ENCODE measurements at regions not wholly inside any gene's neighbourhood (a gene's known extent, or its start where the extent isn't known, plus 50 kb on each side); places are given as distances from the start of the nearest gene placed in this dataset.

DNA sequence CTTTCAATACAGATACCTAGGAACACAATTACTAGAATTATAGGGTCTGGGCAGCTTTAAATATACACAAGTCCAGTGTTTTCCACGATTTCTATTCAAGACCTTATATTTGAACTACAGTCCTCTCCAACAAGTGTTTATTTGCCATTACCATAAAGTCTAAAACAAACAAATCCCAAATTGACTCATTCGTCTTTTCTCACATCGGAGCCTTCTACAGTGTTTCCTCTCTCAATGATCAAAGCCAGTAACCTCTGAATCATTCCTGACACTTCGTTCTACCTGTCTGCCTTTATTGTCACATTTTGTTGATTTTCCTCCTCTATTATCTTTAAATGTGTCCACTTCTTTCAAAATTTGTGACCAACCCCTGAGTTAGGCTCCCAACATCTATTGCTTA, 1356.5 kb upstream of the SLC10A2 start:
- TF ChIP-seq, protein P1, sequence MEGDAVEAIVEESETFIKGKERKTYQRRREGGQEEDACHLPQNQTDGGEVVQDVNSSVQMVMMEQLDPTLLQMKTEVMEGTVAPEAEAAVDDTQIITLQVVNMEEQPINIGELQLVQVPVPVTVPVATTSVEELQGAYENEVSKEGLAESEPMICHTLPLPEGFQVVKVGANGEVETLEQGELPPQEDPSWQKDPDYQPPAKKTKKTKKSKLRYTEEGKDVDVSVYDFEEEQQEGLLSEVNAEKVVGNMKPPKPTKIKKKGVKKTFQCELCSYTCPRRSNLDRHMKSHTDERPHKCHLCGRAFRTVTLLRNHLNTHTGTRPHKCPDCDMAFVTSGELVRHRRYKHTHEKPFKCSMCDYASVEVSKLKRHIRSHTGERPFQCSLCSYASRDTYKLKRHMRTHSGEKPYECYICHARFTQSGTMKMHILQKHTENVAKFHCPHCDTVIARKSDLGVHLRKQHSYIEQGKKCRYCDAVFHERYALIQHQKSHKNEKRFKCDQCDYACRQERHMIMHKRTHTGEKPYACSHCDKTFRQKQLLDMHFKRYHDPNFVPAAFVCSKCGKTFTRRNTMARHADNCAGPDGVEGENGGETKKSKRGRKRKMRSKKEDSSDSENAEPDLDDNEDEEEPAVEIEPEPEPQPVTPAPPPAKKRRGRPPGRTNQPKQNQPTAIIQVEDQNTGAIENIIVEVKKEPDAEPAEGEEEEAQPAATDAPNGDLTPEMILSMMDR (conservative IDR thresholded peaks at IDR 0.05; ENCODE audit: low read depth in 2 of 2), result no peak
- TF ChIP-seq, protein P2, sequence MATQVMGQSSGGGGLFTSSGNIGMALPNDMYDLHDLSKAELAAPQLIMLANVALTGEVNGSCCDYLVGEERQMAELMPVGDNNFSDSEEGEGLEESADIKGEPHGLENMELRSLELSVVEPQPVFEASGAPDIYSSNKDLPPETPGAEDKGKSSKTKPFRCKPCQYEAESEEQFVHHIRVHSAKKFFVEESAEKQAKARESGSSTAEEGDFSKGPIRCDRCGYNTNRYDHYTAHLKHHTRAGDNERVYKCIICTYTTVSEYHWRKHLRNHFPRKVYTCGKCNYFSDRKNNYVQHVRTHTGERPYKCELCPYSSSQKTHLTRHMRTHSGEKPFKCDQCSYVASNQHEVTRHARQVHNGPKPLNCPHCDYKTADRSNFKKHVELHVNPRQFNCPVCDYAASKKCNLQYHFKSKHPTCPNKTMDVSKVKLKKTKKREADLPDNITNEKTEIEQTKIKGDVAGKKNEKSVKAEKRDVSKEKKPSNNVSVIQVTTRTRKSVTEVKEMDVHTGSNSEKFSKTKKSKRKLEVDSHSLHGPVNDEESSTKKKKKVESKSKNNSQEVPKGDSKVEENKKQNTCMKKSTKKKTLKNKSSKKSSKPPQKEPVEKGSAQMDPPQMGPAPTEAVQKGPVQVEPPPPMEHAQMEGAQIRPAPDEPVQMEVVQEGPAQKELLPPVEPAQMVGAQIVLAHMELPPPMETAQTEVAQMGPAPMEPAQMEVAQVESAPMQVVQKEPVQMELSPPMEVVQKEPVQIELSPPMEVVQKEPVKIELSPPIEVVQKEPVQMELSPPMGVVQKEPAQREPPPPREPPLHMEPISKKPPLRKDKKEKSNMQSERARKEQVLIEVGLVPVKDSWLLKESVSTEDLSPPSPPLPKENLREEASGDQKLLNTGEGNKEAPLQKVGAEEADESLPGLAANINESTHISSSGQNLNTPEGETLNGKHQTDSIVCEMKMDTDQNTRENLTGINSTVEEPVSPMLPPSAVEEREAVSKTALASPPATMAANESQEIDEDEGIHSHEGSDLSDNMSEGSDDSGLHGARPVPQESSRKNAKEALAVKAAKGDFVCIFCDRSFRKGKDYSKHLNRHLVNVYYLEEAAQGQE (IDR thresholded peaks at IDR 0.05; ENCODE audit: unreplicated experiment), result no peak

Data from GM23338 (cell line).